GM18861 (cell line): ENCODE measurements at regions not wholly inside any gene's neighbourhood (a gene's known extent, or its start where the extent isn't known, plus 50 kb on each side); places are given as distances from the start of the nearest gene placed in this dataset.
"Not testable (repeated sequence)": the region's sequence is repeated elsewhere in the genome, so short reads cannot be mapped to it uniquely, and the experiment has no call there.

Source experiments
- ATAC-seq: cut with Tn5 transposase; IDR thresholded peaks from one replicate; pipeline ENCODE4 v1.9.1; 2021; ENCODE audit not compliant: unreplicated experiment

GRCh38 chr13:44678197-44678596 is 102.1 kb upstream of the TSC22D1 start:
- ATAC-seq: no peak

GRCh38 chr13:44676534-44676933 is 100.4 kb upstream of the TSC22D1 start:
- no peak for ATAC-seq

- no peak for ATAC-seq
Measured at GRCh38 chr13:44669534-44669933, 93.4 kb upstream of the TSC22D1 start.

- ATAC-seq: no peak
Measured at GRCh38 chr13:44668688-44669087, 92.6 kb upstream of the TSC22D1 start.

GRCh38 chr13:44667943-44668342 is 91.8 kb upstream of the TSC22D1 start:
- ATAC-seq: peak; percentile 54

GRCh38 chr13:44666538-44666937 is 90.4 kb upstream of the TSC22D1 start:
- not testable (repeated sequence) for ATAC-seq

- no peak for ATAC-seq
Measured at GRCh38 chr13:44664308-44664707, 88.2 kb upstream of the TSC22D1 start.

- ATAC-seq: no peak
Measured at GRCh38 chr13:44662515-44662914, 86.4 kb upstream of the TSC22D1 start.

- no peak for ATAC-seq
Measured at GRCh38 chr13:44661936-44662335, 85.8 kb upstream of the TSC22D1 start.

GRCh38 chr13:44660050-44660449 is 83.9 kb upstream of the TSC22D1 start:
- ATAC-seq: no peak

- ATAC-seq: no peak
Measured at GRCh38 chr13:44652962-44653660, 77.0 kb upstream of the TSC22D1 start.

GRCh38 chr13:44652168-44652567 is 76.0 kb upstream of the TSC22D1 start:
- no peak for ATAC-seq

- ATAC-seq: no peak
Measured at GRCh38 chr13:44651724-44652123, 75.6 kb upstream of the TSC22D1 start.

GRCh38 chr13:44651209-44651608 is 75.1 kb upstream of the TSC22D1 start:
- ATAC-seq: no peak

GRCh38 chr13:44649834-44650233 is 73.7 kb upstream of the TSC22D1 start:
- no peak for ATAC-seq

- ATAC-seq: no peak
Measured at GRCh38 chr13:44649104-44649428, 72.9 kb upstream of the TSC22D1 start.

GRCh38 chr13:44648392-44649103 is 72.4 kb upstream of the TSC22D1 start:
- no peak for ATAC-seq

- not testable (repeated sequence) for ATAC-seq
Measured at GRCh38 chr13:44647560-44647959, 71.4 kb upstream of the TSC22D1 start.

GRCh38 chr13:44646044-44646443 is 69.9 kb upstream of the TSC22D1 start:
- ATAC-seq: no peak

- ATAC-seq: no peak
Measured at GRCh38 chr13:44643256-44643655, 67.1 kb upstream of the TSC22D1 start.

- no peak for ATAC-seq
Measured at GRCh38 chr13:44637581-44637980, 61.5 kb upstream of the TSC22D1 start.

GRCh38 chr13:44629465-44630183 is 53.5 kb upstream of the TSC22D1 start:
- ATAC-seq: no peak
